ENCODE measurements at regions not wholly inside any gene's neighbourhood (a gene's known extent, or its start where the extent isn't known, plus 50 kb on each side); places are given as distances from the start of the nearest gene placed in this dataset.

GRCh38 chr12:67161322-67161918 is 107.7 kb upstream of the CAND1 start:
- DNase-seq = peak; percentile 27 to 48

GRCh38 chr12:67173258-67173657 is 95.9 kb upstream of the CAND1 start:
- no peak for DNase-seq

GRCh38 chr12:67182551-67182950 is 86.6 kb upstream of the CAND1 start:
- no peak for DNase-seq

- peak; percentile 11 to 15 for DNase-seq
These were observed 75.5 kb upstream of the CAND1 start for GRCh38 chr12:67193704-67194103.

- no peak for DNase-seq
These were observed 68.8 kb upstream of the CAND1 start for GRCh38 chr12:67200386-67200785.

- DNase-seq = no peak
These were observed 67.0 kb upstream of the CAND1 start for GRCh38 chr12:67202011-67202677.

GRCh38 chr12:67202678-67203012 is 66.5 kb upstream of the CAND1 start:
- DNase-seq = no peak

- no peak for DNase-seq
These were observed 60.7 kb upstream of the CAND1 start for GRCh38 chr12:67208281-67209067.

GRCh38 chr12:67211029-67211428 is 58.1 kb upstream of the CAND1 start:
- DNase-seq = no peak

GRCh38 chr12:67211494-67211893 is 57.7 kb upstream of the CAND1 start:
- no peak for DNase-seq

- no peak for DNase-seq
These were observed 51.5 kb upstream of the CAND1 start for GRCh38 chr12:67217647-67218046.
